B cell (primary cell): ENCODE measurements at regions not wholly inside any gene's neighbourhood (a gene's known extent, or its start where the extent isn't known, plus 50 kb on each side); places are given as distances from the start of the nearest gene placed in this dataset.

ENCODE experiments used
- ATAC-seq: fragments of 200-7000 bp; cut with Tn5 transposase; one replicate; pipeline ENCODE4 v1.10.0; 2021; ENCODE audit warnings: low read depth, mild to moderate bottlenecking, moderate number of reproducible peaks, moderate library complexity
- CTCF ChIA-PET: fragments of 350-600 bp; sonication (Branson Sonifier 250); formaldehyde crosslinking; loops from one replicate; lab custom pipeline; 2021; ENCODE audit warnings: antibody characterized with exemption, inconsistent platforms; lab: Charles Lee
- POLR2A ChIA-PET: fragments of 350-600 bp; sonication (Branson Sonifier 250); formaldehyde crosslinking; loops from one replicate; lab custom pipeline; 2021; ENCODE audit warnings: antibody characterized with exemption; lab: Charles Lee
- DNase-seq: peaks from one replicate; pipeline ENCODE4 v3.0.0; 2013
- H2AFZ ChIP-seq: 2 replicates; pipeline ENCODE4 v1.6.1; 2012; ENCODE audit warnings: mild to moderate bottlenecking, low read depth, low read length; ENCODE audit not compliant: insufficient read depth, poor library complexity, severe bottlenecking
- H3K27ac ChIP-seq, 2 donors: 1 replicate in 1 of 2; 2 replicates in 1 of 2; pipeline ENCODE4 v1.5.1; 2012 to 2013; ENCODE audit warnings: low read length in 2 of 2, mild to moderate bottlenecking in 2 of 2, moderate library complexity in 1 of 2
- H3K27me3 ChIP-seq, 4 experiments: fragments of 200-600 bp in 1 of 4; sonication (generic) in 1 of 4; replicated peaks in 1 of 4; 1 replicate in 2 of 4; 2 replicates in 2 of 4; pipeline versions ENCODE4 v1.6.1 to v1.7.0; 2013 to 2016; ENCODE audit warnings: low read length in 3 of 4, mild to moderate bottlenecking in 2 of 4, mixed read lengths in 1 of 4, moderate library complexity in 1 of 4; ENCODE audit not compliant: insufficient read depth in 4 of 4, control insufficient read depth in 3 of 4; ENCODE audit errors: control extremely low read depth in 1 of 4
- H3K36me3 ChIP-seq, 2 experiments: replicated peaks in 1 of 2; 1 replicate in 1 of 2; 2 replicates in 1 of 2; pipeline versions ENCODE4 v1.6.1 to v1.7.1; 2013; ENCODE audit warnings: low read length in 1 of 2; ENCODE audit not compliant: insufficient read depth in 2 of 2, control insufficient read depth in 1 of 2; ENCODE audit errors: control extremely low read depth in 1 of 2, extremely low read depth in 1 of 2
- H3K4me1 ChIP-seq, 2 donors: fragments of 200-600 bp in 1 of 2; sonication (generic) in 1 of 2; 1 replicate in 1 of 2; 2 replicates in 1 of 2; pipeline versions ENCODE4 v1.5.1 to v1.6.1; 2013 to 2017; ENCODE audit warnings: low read length in 2 of 2; ENCODE audit not compliant: control insufficient read depth in 2 of 2, insufficient read depth in 2 of 2
- H3K4me2 ChIP-seq: replicated peaks from 2 replicates; pipeline ENCODE3; 2012; ENCODE audit warnings: mild to moderate bottlenecking, low read depth, low read length; ENCODE audit not compliant: poor library complexity, severe bottlenecking
- H3K4me3 ChIP-seq, 5 experiments: fragments of 200-600 bp in 1 of 5; sonication (generic) in 1 of 5; 1 replicate in 3 of 5; 2 replicates in 2 of 5; pipeline versions ENCODE4 v1.5.1 to v1.7.0; 2011 to 2016; ENCODE audit warnings: low read length in 4 of 5, mild to moderate bottlenecking in 4 of 5, low read depth in 2 of 5, control low read depth in 1 of 5, moderate library complexity in 1 of 5; ENCODE audit not compliant: insufficient read depth in 1 of 5; ENCODE audit errors: control extremely low read depth in 1 of 5, extremely low read depth in 1 of 5
- H3K79me2 ChIP-seq: fragments of 200-600 bp; sonication (generic); one replicate; pipeline ENCODE4 v1.6.0; 2016; ENCODE audit warnings: low read length; ENCODE audit not compliant: control insufficient read depth, insufficient read depth
- H3K9ac ChIP-seq: fragments of 200-600 bp; sonication (generic); 2 replicates; pipeline ENCODE4 v1.6.1; 2017; ENCODE audit warnings: mild to moderate bottlenecking, low read length, moderate library complexity
- H3K9me3 ChIP-seq, 3 donors: one replicate each; pipeline versions ENCODE4 v1.6.1 to v1.7.1; 2013; ENCODE audit warnings: low read length in 2 of 3; ENCODE audit not compliant: control insufficient read depth in 2 of 3, insufficient read depth in 1 of 3; ENCODE audit errors: control extremely low read depth in 1 of 3
- H4K20me1 ChIP-seq: 2 replicates; pipeline ENCODE4 v1.6.0; 2012; ENCODE audit warnings: mild to moderate bottlenecking, low read length; ENCODE audit not compliant: insufficient read depth, control insufficient read depth, poor library complexity, severe bottlenecking
- H3K27ac Mint-ChIP-seq: one replicate; pipeline ENCODE4 v1.8.0; 2021; ENCODE audit warnings: mixed read lengths
- H3K27me3 Mint-ChIP-seq: one replicate; pipeline ENCODE4 v1.8.0; 2021; ENCODE audit warnings: mixed read lengths
- H3K4me1 Mint-ChIP-seq: one replicate; pipeline ENCODE4 v1.8.0; 2021; ENCODE audit warnings: mixed read lengths
- H3K4me3 Mint-ChIP-seq: one replicate; pipeline ENCODE4 v1.8.0; 2021; ENCODE audit warnings: mixed read lengths
- H3K9me3 Mint-ChIP-seq: one replicate; pipeline ENCODE4 v1.8.0; 2022; ENCODE audit warnings: mixed read lengths; ENCODE audit not compliant: insufficient read depth
- EZH2 ChIP-seq: IDR thresholded peaks from 2 replicates; pipeline ENCODE4 v1.6.1; 2012; ENCODE audit warnings: borderline replicate concordance, low read depth, mild to moderate bottlenecking, moderate library complexity, low read length; ENCODE audit not compliant: insufficient read depth, poor library complexity, severe bottlenecking
- WGBS: methylation state at CpG from one replicate; pipeline ENCODE4 v1.1.5; 2013; ENCODE audit warnings: missing lambda C conversion rate; ENCODE audit not compliant: insufficient coverage; 5-methylcytosine and 5-hydroxymethylcytosine counted together
- intact Hi-C: fragments of 100-400 bp; cut with micrococcal nuclease; formaldehyde crosslinking; loops from one replicate; pipeline ENCODE4 v1.10.0; 2022
- TF ChIP-seq, protein P1 (sequence below): fragments of 200-600 bp; IDR thresholded peaks from one replicate; pipeline ENCODE4 v1.8.0; 2022; ENCODE audit warnings: antibody characterized with exemption, mild to moderate bottlenecking

DNA sequence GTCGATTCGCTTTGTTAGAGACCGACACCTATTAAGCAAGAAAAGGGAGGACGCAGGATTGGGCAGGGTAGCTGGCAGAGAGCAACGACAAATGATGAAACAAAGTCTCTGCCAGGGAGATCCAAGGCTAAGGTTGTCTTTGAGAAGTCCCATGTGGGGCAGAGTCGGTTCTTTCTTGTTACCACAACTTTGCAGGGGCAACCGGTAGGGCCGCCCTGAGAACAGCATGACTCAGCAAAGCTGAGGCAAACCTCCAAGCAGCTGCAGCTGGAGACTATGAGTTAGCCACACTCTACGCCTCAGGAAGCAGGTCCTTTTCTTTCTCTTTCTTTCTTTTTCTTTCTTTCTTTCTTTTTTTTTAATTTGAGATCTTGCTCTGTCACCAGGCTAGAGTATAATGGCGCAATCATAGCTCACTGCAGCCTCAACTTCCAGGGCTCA is 452.3 kb upstream of the ID2 start:
- WGBS, result 11% methylated on average over 9 of the region's 10 CpGs
- no peak overlapping the region for H3K4me3 ChIP-seq
- ChIA-PET CTCF (no interaction called here), POLR2A (no interaction called here)
- DNase-seq (no peak), ATAC-seq (no peak)
- no peak overlapping the region for H3K9ac ChIP-seq
- no peaks in the 10 kb centered on the region for H3K9me3 Mint-ChIP-seq
- TF ChIP-seq, protein P1, sequence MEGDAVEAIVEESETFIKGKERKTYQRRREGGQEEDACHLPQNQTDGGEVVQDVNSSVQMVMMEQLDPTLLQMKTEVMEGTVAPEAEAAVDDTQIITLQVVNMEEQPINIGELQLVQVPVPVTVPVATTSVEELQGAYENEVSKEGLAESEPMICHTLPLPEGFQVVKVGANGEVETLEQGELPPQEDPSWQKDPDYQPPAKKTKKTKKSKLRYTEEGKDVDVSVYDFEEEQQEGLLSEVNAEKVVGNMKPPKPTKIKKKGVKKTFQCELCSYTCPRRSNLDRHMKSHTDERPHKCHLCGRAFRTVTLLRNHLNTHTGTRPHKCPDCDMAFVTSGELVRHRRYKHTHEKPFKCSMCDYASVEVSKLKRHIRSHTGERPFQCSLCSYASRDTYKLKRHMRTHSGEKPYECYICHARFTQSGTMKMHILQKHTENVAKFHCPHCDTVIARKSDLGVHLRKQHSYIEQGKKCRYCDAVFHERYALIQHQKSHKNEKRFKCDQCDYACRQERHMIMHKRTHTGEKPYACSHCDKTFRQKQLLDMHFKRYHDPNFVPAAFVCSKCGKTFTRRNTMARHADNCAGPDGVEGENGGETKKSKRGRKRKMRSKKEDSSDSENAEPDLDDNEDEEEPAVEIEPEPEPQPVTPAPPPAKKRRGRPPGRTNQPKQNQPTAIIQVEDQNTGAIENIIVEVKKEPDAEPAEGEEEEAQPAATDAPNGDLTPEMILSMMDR, result no peak
- TF ChIP-seq EZH2, result no peak
- H3K9me3 ChIP-seq, result no peaks in the 10 kb centered on the region
- no peak overlapping the region for H2AFZ ChIP-seq
- no peaks in the 10 kb centered on the region for H4K20me1 ChIP-seq
- H3K27ac Mint-ChIP-seq, result no peak overlapping the region
- no peaks in the 10 kb centered on the region for H3K79me2 ChIP-seq
- peaks cover 4% of the 10 kb centered on the region for H3K4me1 Mint-ChIP-seq
- H3K4me2 ChIP-seq, result no peak overlapping the region
- peaks cover 0 to 20% (median 14%) of the 10 kb centered on the region in 4 experiments for H3K27me3 ChIP-seq
- H3K27me3 Mint-ChIP-seq, result peaks cover 31% of the 10 kb centered on the region
- H3K27ac ChIP-seq, result no peak overlapping the region
- peaks cover 3 to 8% of the 10 kb centered on the region in 2 donors for H3K4me1 ChIP-seq
- H3K4me3 Mint-ChIP-seq, result no peak overlapping the region
- intact Hi-C loops, result no loop called here
- H3K36me3 ChIP-seq, result no peaks in the 10 kb centered on the region

DNA sequence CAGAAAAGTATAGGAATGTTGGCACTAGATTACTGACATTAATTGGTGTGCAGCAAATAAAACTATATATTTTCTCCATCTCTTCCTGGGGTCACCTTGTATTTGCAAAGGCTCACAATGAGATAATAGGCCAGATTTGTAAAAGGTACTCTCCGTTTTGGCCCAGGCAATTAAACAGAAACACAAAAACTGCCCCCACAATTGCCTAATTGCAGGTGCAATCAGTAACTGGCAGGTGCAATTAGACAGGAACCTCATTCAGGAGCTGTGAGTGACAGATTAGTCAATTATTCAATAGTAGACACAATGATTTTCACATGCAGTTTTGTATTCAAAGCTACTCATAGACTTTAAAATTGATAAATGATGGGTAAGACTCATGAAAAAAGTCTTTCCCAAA is 451.4 kb upstream of the ID2 start:
- H3K4me1 ChIP-seq, result peaks cover 12 to 16% of the 10 kb centered on the region in 2 donors
- peaks cover 12% of the 10 kb centered on the region for H3K4me1 Mint-ChIP-seq
- H3K36me3 ChIP-seq, result no peaks in the 10 kb centered on the region
- peaks cover 0 to 21% (median 15%) of the 10 kb centered on the region in 4 experiments for H3K27me3 ChIP-seq
- H3K9me3 ChIP-seq, result no peaks in the 10 kb centered on the region
- ChIA-PET POLR2A (no interaction called here), CTCF (no interaction called here)
- H3K27me3 Mint-ChIP-seq, result peaks cover 36% of the 10 kb centered on the region
- no peak overlapping the region for H3K9ac ChIP-seq
- H3K27ac Mint-ChIP-seq, result no peak overlapping the region
- DNase-seq (no peak), ATAC-seq (no peak)
- TF ChIP-seq, protein P1, result no peak
- no peak for TF ChIP-seq EZH2
- H3K4me3 ChIP-seq, result no peak overlapping the region
- H4K20me1 ChIP-seq, result no peaks in the 10 kb centered on the region
- intact Hi-C loops, result no loop called here
- no peak overlapping the region for H3K4me2 ChIP-seq
- no peaks in the 10 kb centered on the region for H3K9me3 Mint-ChIP-seq
- H2AFZ ChIP-seq, result no peak overlapping the region
- no peak overlapping the region for H3K4me3 Mint-ChIP-seq
- no peaks in the 10 kb centered on the region for H3K79me2 ChIP-seq
- WGBS, result no CpG with 5 or more reads among the region's 1 CpG
- H3K27ac ChIP-seq, result no peak overlapping the region
